SU-DHL-6 (cell line): ENCODE measurements at regions not wholly inside any gene's neighbourhood (a gene's known extent, or its start where the extent isn't known, plus 50 kb on each side); places are given as distances from the start of the nearest gene placed in this dataset.

ENCODE experiments used
- H2AFZ ChIP-seq: fragments of 200-600 bp; sonication (generic); 2 replicates; pipeline ENCODE4 v1.6.1; 2014; ENCODE audit warnings: low read depth, mild to moderate bottlenecking, moderate library complexity, mixed read lengths, antibody characterized with exemption, low read length; ENCODE audit not compliant: severe bottlenecking
- H3F3A ChIP-seq: fragments of 200-600 bp; shearing (Covaris generic); 2 replicates; pipeline ENCODE4 v1.6.0; 2016; ENCODE audit warnings: antibody characterized with exemption, mild to moderate bottlenecking; ENCODE audit not compliant: insufficient read depth
- H3K27ac ChIP-seq: fragments of 200-600 bp; sonication (generic); 2 replicates; pipeline ENCODE4 v1.5.1; 2016; ENCODE audit warnings: low read depth, mild to moderate bottlenecking, low read length, moderate library complexity, mixed read lengths
- H3K27me3 ChIP-seq: fragments of 200-600 bp; sonication (generic), shearing (Covaris generic); 2 replicates; pipeline ENCODE4 v1.6.0; 2014; ENCODE audit warnings: mild to moderate bottlenecking, low read length
- H3K36me3 ChIP-seq: fragments of 200-600 bp; sonication (generic); 2 replicates; pipeline ENCODE4 v1.6.1; 2014; ENCODE audit warnings: mild to moderate bottlenecking, low read length, mixed read lengths
- H3K4me2 ChIP-seq: fragments of 300-600, 200-600 bp; shearing (Covaris generic), sonication (generic); 2 replicates; pipeline ENCODE4 v1.6.0; 2014; ENCODE audit warnings: low read length, low read depth, mild to moderate bottlenecking; ENCODE audit not compliant: poor library complexity, severe bottlenecking
- H3K4me3 ChIP-seq: fragments of 200-600 bp; sonication (generic); 2 replicates; pipeline ENCODE4 v1.5.1; 2014; ENCODE audit warnings: antibody characterized with exemption, low read length, mild to moderate bottlenecking, mixed read lengths; ENCODE audit not compliant: insufficient read depth, poor library complexity, severe bottlenecking
- H3K79me2 ChIP-seq: fragments of 200-600 bp; sonication (generic); 2 replicates; pipeline ENCODE4 v1.6.1; 2014; ENCODE audit warnings: mild to moderate bottlenecking, low read length, moderate library complexity; ENCODE audit not compliant: insufficient read depth
- H3K9ac ChIP-seq: fragments of 200-600 bp; sonication (generic); 2 replicates; pipeline ENCODE4 v1.7.0; 2014; ENCODE audit warnings: mild to moderate bottlenecking, low read length
- H3K9me2 ChIP-seq: fragments of 200-600 bp; sonication (generic); replicated peaks from 2 replicates; pipeline ENCODE4 v1.6.1; 2014; ENCODE audit warnings: low read length; ENCODE audit not compliant: insufficient read depth
- H3K9me3 ChIP-seq: fragments of 200-600 bp; sonication (generic); 2 replicates; pipeline ENCODE4 v1.6.1; 2014; ENCODE audit warnings: low read length, mixed read lengths; ENCODE audit not compliant: insufficient read depth
- H4K20me1 ChIP-seq: fragments of 200-600 bp; sonication (generic); 2 replicates; pipeline ENCODE4 v1.6.1; 2014; ENCODE audit warnings: low read depth, mild to moderate bottlenecking, antibody characterized with exemption, low read length, moderate library complexity, mixed read lengths
- CTCF ChIP-seq: fragments of 200-600 bp; sonication (generic); IDR thresholded peaks from one replicate; pipeline ENCODE4 v1.5.1; 2017; ENCODE audit warnings: antibody characterized with exemption, mild to moderate bottlenecking, low read length, moderate library complexity; ENCODE audit not compliant: insufficient read depth, poor library complexity, severe bottlenecking
- EZH2phosphoT487 ChIP-seq: fragments of 200-600 bp; sonication (generic), shearing (Covaris generic); conservative IDR thresholded peaks from 2 replicates; pipeline ENCODE4 v1.6.1; 2018; ENCODE audit warnings: mild to moderate bottlenecking, antibody characterized with exemption, low read length, moderate library complexity, mixed read lengths

GRCh38 chr2:220079595-220079994 lies 452.2 kb downstream of the SLC4A3 start:
- TF ChIP-seq EZH2phosphoT487 (no peak), CTCF (no peak)
- H3K36me3 ChIP-seq, result no peaks in the 10 kb centered on the region

GRCh38 chr2:220081171-220081570 lies 453.7 kb downstream of the SLC4A3 start:
- Histone ChIP-seq H3K27me3 (no peaks in the 10 kb centered on the region), H3K9me2 (no peaks in the 10 kb centered on the region), H3K79me2 (no peaks in the 10 kb centered on the region), H2AFZ (no peak overlapping the region), H3K36me3 (no peaks in the 10 kb centered on the region), H3K9ac (no peak overlapping the region), H4K20me1 (no peaks in the 10 kb centered on the region), H3K4me3 (no peak overlapping the region), H3F3A (no peaks in the 10 kb centered on the region), H3K4me2 (no peak overlapping the region), H3K9me3 (no peaks in the 10 kb centered on the region), H3K27ac (no peak overlapping the region)
- TF ChIP-seq CTCF (no peak), EZH2phosphoT487 (no peak)

More at GRCh38 chr2:220079595-220079994, 452.2 kb downstream of the SLC4A3 start:
- no peak overlapping the region for H3K27ac ChIP-seq
- H3K9me3 ChIP-seq, result no peaks in the 10 kb centered on the region
- H2AFZ ChIP-seq, result no peak overlapping the region
- H3K4me3 ChIP-seq, result no peak overlapping the region
- no peaks in the 10 kb centered on the region for H3K79me2 ChIP-seq
- no peaks in the 10 kb centered on the region for H3K9me2 ChIP-seq
- H3K4me2 ChIP-seq, result no peak overlapping the region
- no peaks in the 10 kb centered on the region for H3F3A ChIP-seq
- H3K27me3 ChIP-seq, result no peaks in the 10 kb centered on the region
- H3K9ac ChIP-seq, result no peak overlapping the region
- no peaks in the 10 kb centered on the region for H4K20me1 ChIP-seq

GRCh38 chr2:220090050-220090449 lies 462.6 kb downstream of the SLC4A3 start:
- H3K9ac ChIP-seq, result no peak overlapping the region
- H3F3A ChIP-seq, result no peaks in the 10 kb centered on the region
- H3K27me3 ChIP-seq, result no peaks in the 10 kb centered on the region
- no peaks in the 10 kb centered on the region for H3K79me2 ChIP-seq
- H3K4me3 ChIP-seq, result no peak overlapping the region
- no peak for TF ChIP-seq EZH2phosphoT487
- no peak for TF ChIP-seq CTCF
- no peaks in the 10 kb centered on the region for H3K36me3 ChIP-seq
- H2AFZ ChIP-seq, result no peak overlapping the region
- no peak overlapping the region for H3K27ac ChIP-seq
- H3K4me2 ChIP-seq, result no peak overlapping the region
- H3K9me3 ChIP-seq, result no peaks in the 10 kb centered on the region
- no peaks in the 10 kb centered on the region for H3K9me2 ChIP-seq
- no peaks in the 10 kb centered on the region for H4K20me1 ChIP-seq

- H3K27me3 ChIP-seq, result no peaks in the 10 kb centered on the region
These were observed 469.0 kb downstream of the SLC4A3 start for GRCh38 chr2:220096406-220096805.

More at GRCh38 chr2:220096406-220096805, 469.0 kb downstream of the SLC4A3 start:
- Histone ChIP-seq H3K27ac (no peak overlapping the region), H3K4me2 (no peak overlapping the region), H3K4me3 (no peak overlapping the region), H3K9me3 (no peaks in the 10 kb centered on the region), H3K79me2 (no peaks in the 10 kb centered on the region), H3K9me2 (no peaks in the 10 kb centered on the region), H2AFZ (no peak overlapping the region), H4K20me1 (no peaks in the 10 kb centered on the region), H3K9ac (no peak overlapping the region), H3K36me3 (no peaks in the 10 kb centered on the region), H3F3A (no peaks in the 10 kb centered on the region)
- TF ChIP-seq CTCF (no peak), EZH2phosphoT487 (no peak)
